Stomach (tissue), 4 donors: ENCODE measurements at regions not wholly inside any gene's neighbourhood (a gene's known extent, or its start where the extent isn't known, plus 50 kb on each side); places are given as distances from the start of the nearest gene placed in this dataset.

Source experiments
- POLR2A ChIP-seq, 4 donors: fragments of 450-650 bp; IDR thresholded peaks; one replicate each; pipeline ENCODE4 v1.6.1; 2016; ENCODE audit warnings: antibody characterized with exemption in 4 of 4, control low read depth in 2 of 4, mild to moderate bottlenecking in 1 of 4, moderate library complexity in 1 of 4
- TF ChIP-seq, protein P1 (sequence below), 7 experiments: fragments of 450-650 bp in 4 of 7; fragments of 200-600 bp in 3 of 7; sonication (generic) in 3 of 7; IDR thresholded peaks; one replicate each; pipeline ENCODE4 v1.5.1; 2016 to 2019; ENCODE audit warnings: antibody characterized with exemption in 7 of 7, control low read depth in 2 of 7, mild to moderate bottlenecking in 1 of 7

DNA sequence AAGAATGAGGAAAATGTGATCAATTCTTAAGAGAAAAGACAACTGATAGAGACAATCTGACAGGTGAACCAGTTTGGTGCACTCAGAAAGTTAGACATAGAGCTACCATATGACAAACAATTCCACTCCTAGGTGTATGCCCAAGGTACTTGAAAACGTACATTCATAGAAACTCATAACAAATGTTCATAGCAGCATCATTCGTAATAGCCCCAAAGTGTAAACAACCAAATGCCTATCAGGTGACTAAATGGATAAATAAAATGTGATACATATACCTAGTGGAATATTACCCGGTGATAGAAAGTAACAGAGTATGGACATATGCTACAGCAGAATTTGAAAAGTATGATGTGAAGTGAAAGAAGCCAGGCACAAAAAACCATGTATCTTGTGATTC lies 149.3 kb upstream of the TRIB2 start:
- TF ChIP-seq, protein P1, sequence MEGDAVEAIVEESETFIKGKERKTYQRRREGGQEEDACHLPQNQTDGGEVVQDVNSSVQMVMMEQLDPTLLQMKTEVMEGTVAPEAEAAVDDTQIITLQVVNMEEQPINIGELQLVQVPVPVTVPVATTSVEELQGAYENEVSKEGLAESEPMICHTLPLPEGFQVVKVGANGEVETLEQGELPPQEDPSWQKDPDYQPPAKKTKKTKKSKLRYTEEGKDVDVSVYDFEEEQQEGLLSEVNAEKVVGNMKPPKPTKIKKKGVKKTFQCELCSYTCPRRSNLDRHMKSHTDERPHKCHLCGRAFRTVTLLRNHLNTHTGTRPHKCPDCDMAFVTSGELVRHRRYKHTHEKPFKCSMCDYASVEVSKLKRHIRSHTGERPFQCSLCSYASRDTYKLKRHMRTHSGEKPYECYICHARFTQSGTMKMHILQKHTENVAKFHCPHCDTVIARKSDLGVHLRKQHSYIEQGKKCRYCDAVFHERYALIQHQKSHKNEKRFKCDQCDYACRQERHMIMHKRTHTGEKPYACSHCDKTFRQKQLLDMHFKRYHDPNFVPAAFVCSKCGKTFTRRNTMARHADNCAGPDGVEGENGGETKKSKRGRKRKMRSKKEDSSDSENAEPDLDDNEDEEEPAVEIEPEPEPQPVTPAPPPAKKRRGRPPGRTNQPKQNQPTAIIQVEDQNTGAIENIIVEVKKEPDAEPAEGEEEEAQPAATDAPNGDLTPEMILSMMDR (IDR thresholded peaks at IDR 0.05): no peak
- TF ChIP-seq POLR2A (IDR thresholded peaks at IDR 0.05): no peak
